ENCODE measurements at regions not wholly inside any gene's neighbourhood (a gene's known extent, or its start where the extent isn't known, plus 50 kb on each side); places are given as distances from the start of the nearest gene placed in this dataset.

DNA sequence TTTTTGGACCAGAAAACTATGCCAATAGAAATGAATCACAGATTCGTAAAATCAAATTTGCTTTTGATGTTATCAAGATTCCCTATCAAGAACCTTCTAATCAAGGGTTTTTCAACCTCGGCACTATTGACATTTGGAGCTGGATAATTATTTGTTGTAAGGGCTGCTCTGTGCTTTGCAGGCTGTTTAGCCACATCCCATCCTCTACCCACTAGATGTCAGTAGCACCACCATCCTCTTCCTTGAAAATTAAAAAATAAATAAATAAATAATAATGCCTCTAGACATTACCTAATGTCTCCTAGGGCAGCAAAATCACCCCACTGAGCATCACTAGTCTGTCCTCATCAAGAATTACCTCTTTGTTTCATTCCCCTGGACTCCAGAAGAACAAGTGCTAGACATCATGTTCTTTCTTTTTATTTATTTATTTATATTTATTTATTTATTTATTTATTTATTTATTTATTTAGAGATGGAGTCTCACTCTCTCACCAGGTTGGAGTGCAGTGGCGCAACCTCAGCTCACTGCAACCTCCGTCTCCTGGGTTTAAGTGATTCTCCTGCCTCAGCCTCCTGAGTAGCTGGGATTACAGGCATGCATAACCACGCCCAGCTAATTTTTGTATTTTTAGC, 744.7 kb downstream of the KCNA4 start:
- peak; percentile 88 for ATAC-seq
- TF ChIP-seq CSDC2 (CRISPR knock-in tag; IDR thresholded peaks at IDR 0.05) (no peak), ZNF565 (CRISPR knock-in tag; conservative IDR thresholded peaks at IDR 0.05; ENCODE audit: low read depth) (no peak), ZNF8 (CRISPR knock-in tag; IDR thresholded peaks at IDR 0.05) (no peak), ZFP3 (CRISPR knock-in tag; IDR thresholded peaks at IDR 0.05) (no peak), OSR1 (CRISPR knock-in tag; IDR thresholded peaks at IDR 0.05) (no peak), ARNTL (CRISPR knock-in tag; IDR thresholded peaks at IDR 0.05; ENCODE audit: borderline replicate concordance, low read depth) (no peak), ZNF70 (CRISPR knock-in tag; IDR thresholded peaks at IDR 0.05) (no peak), ESRRG (CRISPR knock-in tag; IDR thresholded peaks at IDR 0.05) (no peak), PPARA (CRISPR knock-in tag; IDR thresholded peaks at IDR 0.05; ENCODE audit: borderline replicate concordance) (no peak), TCF4 (CRISPR knock-in tag; IDR thresholded peaks at IDR 0.05; ENCODE audit: borderline replicate concordance) (no peak)
- TF ChIP-seq, protein P1, sequence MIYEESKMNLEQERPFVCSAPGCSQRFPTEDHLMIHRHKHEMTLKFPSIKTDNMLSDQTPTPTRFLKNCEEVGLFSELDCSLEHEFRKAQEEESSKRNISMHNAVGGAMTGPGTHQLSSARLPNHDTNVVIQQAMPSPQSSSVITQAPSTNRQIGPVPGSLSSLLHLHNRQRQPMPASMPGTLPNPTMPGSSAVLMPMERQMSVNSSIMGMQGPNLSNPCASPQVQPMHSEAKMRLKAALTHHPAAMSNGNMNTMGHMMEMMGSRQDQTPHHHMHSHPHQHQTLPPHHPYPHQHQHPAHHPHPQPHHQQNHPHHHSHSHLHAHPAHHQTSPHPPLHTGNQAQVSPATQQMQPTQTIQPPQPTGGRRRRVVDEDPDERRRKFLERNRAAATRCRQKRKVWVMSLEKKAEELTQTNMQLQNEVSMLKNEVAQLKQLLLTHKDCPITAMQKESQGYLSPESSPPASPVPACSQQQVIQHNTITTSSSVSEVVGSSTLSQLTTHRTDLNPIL (CRISPR knock-in tag; IDR thresholded peaks at IDR 0.05; ENCODE audit: low read depth) = no peak
- TF ChIP-seq, protein P2, sequence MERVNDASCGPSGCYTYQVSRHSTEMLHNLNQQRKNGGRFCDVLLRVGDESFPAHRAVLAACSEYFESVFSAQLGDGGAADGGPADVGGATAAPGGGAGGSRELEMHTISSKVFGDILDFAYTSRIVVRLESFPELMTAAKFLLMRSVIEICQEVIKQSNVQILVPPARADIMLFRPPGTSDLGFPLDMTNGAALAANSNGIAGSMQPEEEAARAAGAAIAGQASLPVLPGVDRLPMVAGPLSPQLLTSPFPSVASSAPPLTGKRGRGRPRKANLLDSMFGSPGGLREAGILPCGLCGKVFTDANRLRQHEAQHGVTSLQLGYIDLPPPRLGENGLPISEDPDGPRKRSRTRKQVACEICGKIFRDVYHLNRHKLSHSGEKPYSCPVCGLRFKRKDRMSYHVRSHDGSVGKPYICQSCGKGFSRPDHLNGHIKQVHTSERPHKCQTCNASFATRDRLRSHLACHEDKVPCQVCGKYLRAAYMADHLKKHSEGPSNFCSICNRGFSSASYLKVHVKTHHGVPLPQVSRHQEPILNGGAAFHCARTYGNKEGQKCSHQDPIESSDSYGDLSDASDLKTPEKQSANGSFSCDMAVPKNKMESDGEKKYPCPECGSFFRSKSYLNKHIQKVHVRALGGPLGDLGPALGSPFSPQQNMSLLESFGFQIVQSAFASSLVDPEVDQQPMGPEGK (CRISPR knock-in tag; IDR thresholded peaks at IDR 0.05; ENCODE audit: borderline replicate concordance) = no peak

DNA sequence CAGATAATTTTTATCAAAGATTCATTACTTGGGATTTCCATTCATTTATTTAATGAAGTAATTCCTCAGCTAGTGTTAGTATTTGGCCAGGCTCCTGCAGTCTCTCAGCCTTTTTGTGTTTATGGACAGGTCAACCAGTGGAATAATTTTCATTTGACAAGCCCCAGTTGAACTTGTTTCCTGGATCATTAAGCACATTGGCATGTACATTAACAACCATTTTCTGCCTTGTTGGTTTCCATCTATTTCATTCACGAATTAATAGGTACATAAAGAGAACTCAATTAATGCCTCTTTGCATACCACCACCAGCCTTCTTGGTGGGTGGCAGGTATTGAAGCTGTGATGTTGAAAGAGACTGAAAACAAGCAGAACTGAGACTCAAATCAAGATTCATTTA, 745.2 kb downstream of the KCNA4 start:
- ATAC-seq = no peak
- TF ChIP-seq, protein P3, sequence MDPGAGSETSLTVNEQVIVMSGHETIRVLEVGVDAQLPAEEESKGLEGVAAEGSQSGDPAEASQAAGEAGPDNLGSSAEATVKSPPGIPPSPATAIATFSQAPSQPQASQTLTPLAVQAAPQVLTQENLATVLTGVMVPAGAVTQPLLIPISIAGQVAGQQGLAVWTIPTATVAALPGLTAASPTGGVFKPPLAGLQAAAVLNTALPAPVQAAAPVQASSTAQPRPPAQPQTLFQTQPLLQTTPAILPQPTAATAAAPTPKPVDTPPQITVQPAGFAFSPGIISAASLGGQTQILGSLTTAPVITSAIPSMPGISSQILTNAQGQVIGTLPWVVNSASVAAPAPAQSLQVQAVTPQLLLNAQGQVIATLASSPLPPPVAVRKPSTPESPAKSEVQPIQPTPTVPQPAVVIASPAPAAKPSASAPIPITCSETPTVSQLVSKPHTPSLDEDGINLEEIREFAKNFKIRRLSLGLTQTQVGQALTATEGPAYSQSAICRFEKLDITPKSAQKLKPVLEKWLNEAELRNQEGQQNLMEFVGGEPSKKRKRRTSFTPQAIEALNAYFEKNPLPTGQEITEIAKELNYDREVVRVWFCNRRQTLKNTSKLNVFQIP (CRISPR knock-in tag; IDR thresholded peaks at IDR 0.05; ENCODE audit: borderline replicate concordance, low read depth) = no peak
- TF ChIP-seq RARB (CRISPR knock-in tag; IDR thresholded peaks at IDR 0.05) (no peak), BACH2 (CRISPR knock-in tag; IDR thresholded peaks at IDR 0.05; ENCODE audit: borderline replicate concordance) (no peak), TOX (CRISPR knock-in tag; IDR thresholded peaks at IDR 0.05; ENCODE audit: borderline replicate concordance) (no peak), TCF4 (CRISPR knock-in tag; IDR thresholded peaks at IDR 0.05; ENCODE audit: borderline replicate concordance) (no peak), ZNF8 (CRISPR knock-in tag; IDR thresholded peaks at IDR 0.05) (no peak), ESRRG (CRISPR knock-in tag; IDR thresholded peaks at IDR 0.05) (no peak), ZC3H10 (CRISPR knock-in tag; IDR thresholded peaks at IDR 0.05) (no peak), CSDC2 (CRISPR knock-in tag; IDR thresholded peaks at IDR 0.05) (no peak)
- TF ChIP-seq, protein P4, sequence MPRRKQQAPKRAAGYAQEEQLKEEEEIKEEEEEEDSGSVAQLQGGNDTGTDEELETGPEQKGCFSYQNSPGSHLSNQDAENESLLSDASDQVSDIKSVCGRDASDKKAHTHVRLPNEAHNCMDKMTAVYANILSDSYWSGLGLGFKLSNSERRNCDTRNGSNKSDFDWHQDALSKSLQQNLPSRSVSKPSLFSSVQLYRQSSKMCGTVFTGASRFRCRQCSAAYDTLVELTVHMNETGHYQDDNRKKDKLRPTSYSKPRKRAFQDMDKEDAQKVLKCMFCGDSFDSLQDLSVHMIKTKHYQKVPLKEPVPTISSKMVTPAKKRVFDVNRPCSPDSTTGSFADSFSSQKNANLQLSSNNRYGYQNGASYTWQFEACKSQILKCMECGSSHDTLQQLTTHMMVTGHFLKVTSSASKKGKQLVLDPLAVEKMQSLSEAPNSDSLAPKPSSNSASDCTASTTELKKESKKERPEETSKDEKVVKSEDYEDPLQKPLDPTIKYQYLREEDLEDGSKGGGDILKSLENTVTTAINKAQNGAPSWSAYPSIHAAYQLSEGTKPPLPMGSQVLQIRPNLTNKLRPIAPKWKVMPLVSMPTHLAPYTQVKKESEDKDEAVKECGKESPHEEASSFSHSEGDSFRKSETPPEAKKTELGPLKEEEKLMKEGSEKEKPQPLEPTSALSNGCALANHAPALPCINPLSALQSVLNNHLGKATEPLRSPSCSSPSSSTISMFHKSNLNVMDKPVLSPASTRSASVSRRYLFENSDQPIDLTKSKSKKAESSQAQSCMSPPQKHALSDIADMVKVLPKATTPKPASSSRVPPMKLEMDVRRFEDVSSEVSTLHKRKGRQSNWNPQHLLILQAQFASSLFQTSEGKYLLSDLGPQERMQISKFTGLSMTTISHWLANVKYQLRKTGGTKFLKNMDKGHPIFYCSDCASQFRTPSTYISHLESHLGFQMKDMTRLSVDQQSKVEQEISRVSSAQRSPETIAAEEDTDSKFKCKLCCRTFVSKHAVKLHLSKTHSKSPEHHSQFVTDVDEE (CRISPR knock-in tag; IDR thresholded peaks at IDR 0.05) = no peak
- TF ChIP-seq, protein P1 (CRISPR knock-in tag; IDR thresholded peaks at IDR 0.05; ENCODE audit: low read depth) = no peak

DNA sequence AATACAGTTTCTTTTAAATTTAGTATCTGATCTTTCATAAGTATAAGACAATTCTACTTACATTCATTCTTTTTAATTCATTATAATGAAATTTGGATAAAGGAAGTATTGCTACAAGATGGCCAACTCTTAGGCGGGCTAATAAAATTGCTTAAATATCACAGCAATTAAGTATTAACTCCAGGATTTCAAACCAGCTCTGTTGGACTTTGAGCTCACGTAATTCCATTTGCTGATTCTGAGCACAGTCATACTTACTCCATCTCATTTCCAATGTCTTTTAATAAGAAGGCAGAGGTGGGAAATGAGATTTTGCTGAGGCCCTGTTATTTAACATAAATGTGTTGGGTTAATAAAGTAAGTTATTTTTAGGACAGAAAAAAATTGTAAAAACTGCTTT, 748.1 kb downstream of the KCNA4 start:
- ATAC-seq = no peak
- no peak for TF ChIP-seq TCF4 (CRISPR knock-in tag; IDR thresholded peaks at IDR 0.05; ENCODE audit: borderline replicate concordance)
- TF ChIP-seq PPARA (CRISPR knock-in tag; IDR thresholded peaks at IDR 0.05; ENCODE audit: borderline replicate concordance) = no peak
- TF ChIP-seq, protein P1 (CRISPR knock-in tag; IDR thresholded peaks at IDR 0.05; ENCODE audit: low read depth) = no peak
- no peak for TF ChIP-seq GLIS3 (CRISPR knock-in tag; IDR thresholded peaks at IDR 0.05)
- no peak for TF ChIP-seq CSDC2 (CRISPR knock-in tag; IDR thresholded peaks at IDR 0.05)
- TF ChIP-seq RARB (CRISPR knock-in tag; IDR thresholded peaks at IDR 0.05) = no peak
- no peak for TF ChIP-seq ZFP30 (CRISPR knock-in tag; IDR thresholded peaks at IDR 0.05)
- no peak for TF ChIP-seq ZNF70 (CRISPR knock-in tag; IDR thresholded peaks at IDR 0.05)
- TF ChIP-seq, protein P3 (CRISPR knock-in tag; IDR thresholded peaks at IDR 0.05; ENCODE audit: borderline replicate concordance, low read depth) = no peak
- no peak for TF ChIP-seq SNAI2 (CRISPR knock-in tag; IDR thresholded peaks at IDR 0.05)
- TF ChIP-seq OSR1 (CRISPR knock-in tag; IDR thresholded peaks at IDR 0.05) = no peak
- no peak for TF ChIP-seq ZNF565 (CRISPR knock-in tag; conservative IDR thresholded peaks at IDR 0.05; ENCODE audit: low read depth)
- TF ChIP-seq ZFP3 (CRISPR knock-in tag; IDR thresholded peaks at IDR 0.05) = no peak
- no peak for TF ChIP-seq BACH2 (CRISPR knock-in tag; IDR thresholded peaks at IDR 0.05; ENCODE audit: borderline replicate concordance)
